ENCODE measurements at regions not wholly inside any gene's neighbourhood (a gene's known extent, or its start where the extent isn't known, plus 50 kb on each side); places are given as distances from the start of the nearest gene placed in this dataset.
A peak's percentile ranks its signal among the peaks of the same experiment; 100 is the strongest.

DNA sequence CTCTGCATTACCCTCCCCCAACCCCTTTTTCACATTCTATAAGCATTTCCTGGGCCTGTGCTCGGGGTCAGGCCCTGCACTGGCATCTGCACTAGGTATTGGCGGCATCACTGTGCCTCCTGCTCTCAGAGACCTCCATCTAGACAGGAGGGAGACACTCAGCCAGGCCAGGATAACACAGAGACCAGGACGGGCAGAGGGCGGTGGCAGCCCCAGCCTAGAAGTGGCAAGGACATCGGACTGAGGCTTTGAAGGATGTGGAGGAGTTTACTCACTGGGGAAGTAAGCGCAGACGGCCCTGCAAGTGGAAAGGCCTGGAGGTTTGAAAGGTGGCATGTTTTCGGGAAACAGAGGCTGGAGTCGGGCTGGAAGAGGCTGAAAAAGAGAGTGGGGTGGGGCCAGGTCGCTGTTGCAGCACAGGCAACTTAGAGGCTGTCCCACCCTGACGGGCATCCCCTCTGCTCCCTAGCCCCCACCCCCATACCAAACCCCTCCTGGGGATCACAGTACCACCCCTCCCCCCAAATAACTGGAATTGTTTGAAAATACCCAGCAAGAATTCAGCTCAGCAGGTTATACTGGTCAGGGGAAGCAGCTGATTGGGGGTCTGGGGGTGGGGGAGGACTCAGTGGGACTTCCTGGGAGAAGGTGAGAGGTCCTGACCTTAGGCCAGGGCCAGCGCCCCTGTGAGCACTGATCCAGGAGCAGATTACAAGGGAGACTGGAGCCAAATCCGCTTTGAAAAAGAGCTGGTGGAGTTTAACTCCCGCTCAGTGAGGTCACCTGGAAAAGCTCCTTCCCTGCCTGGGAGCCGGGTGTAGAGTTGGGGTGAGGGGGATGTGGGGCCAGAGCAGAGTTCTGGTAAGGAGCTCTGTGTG, 121.8 kb upstream of the WNT4 start:
- DNase-seq (ENCODE audit: low spot score) = no peak

DNA sequence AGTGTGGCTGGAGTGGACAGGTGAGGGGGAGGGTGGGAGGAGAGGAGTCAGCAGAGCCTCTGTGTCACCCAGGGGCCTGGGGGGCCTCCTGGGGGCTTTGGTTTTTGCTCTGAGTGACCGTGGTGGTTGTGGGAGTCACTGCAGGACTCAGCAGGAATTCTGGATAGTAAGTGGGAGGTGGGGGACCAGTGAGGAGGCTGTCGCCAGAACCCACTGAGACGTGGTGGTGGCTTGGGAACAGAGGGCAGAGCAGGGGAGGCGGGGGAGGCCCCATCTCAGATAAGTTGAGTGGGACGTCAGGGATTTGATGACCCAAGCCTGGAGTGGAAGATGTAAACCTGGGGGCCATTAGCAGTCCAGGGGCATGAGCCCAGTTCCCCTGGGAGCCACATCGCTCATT, 123.2 kb upstream of the WNT4 start:
- DNase-seq (ENCODE audit: low spot score) = no peak

DNA sequence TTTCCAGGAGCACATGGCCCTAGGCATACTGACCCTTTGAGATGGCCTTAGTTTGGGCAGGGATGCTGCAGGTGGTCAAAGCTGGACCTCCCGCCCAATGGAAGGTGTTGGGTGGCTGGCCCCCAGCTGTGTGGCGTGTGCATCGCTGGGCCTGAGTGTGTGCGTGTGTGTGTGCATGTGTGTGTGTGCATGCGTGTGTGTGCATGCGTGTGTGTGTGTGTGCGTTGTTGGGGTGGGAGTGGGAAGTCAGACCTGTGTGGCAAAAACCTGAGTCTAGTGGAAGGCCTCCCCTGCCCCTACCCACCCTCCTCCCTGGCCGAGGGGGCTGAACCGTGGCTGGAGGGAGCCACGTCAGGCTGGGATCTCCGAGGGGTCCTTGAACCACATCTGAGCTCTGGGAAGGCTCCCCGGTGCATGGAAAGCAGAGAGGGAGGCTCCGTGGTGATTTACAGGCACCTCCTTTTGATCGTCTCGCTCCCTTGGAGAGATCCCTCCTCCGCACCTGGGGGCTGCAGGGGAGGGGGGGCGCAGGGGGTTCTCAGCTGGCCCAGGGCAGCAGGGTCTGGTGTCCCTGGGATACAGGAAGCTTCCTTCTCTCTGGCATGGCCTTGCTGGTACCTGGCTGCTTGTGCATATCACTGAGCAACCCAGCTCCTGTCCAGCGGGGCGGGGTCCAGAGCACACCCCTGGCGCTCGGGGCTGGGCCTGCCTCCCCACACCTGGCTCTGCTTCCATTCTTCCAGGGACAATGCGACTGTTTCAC, 124.7 kb upstream of the WNT4 start:
- no peak for DNase-seq (ENCODE audit: low spot score)

DNA sequence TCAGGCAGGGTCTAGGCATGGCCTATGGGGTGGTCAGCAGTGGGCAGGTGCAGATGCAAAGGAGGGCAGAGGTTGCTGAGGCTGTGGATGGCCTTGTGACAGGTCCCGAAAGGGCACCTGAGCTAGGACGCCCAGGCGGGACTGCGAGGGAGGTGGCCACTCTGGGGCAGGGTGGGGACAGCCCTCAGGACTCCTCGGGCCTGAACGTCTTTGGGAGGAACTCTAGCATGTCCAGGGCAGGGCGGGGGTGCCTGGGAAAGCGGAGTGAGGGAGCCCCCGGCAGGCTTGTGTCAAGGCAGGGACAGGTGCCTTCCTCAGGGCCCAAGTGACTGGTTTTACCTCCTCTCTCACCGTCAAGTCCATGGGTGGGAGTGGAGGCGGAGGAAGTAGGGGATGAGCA, 125.4 kb upstream of the WNT4 start:
- no peak for DNase-seq (ENCODE audit: low spot score)

DNA sequence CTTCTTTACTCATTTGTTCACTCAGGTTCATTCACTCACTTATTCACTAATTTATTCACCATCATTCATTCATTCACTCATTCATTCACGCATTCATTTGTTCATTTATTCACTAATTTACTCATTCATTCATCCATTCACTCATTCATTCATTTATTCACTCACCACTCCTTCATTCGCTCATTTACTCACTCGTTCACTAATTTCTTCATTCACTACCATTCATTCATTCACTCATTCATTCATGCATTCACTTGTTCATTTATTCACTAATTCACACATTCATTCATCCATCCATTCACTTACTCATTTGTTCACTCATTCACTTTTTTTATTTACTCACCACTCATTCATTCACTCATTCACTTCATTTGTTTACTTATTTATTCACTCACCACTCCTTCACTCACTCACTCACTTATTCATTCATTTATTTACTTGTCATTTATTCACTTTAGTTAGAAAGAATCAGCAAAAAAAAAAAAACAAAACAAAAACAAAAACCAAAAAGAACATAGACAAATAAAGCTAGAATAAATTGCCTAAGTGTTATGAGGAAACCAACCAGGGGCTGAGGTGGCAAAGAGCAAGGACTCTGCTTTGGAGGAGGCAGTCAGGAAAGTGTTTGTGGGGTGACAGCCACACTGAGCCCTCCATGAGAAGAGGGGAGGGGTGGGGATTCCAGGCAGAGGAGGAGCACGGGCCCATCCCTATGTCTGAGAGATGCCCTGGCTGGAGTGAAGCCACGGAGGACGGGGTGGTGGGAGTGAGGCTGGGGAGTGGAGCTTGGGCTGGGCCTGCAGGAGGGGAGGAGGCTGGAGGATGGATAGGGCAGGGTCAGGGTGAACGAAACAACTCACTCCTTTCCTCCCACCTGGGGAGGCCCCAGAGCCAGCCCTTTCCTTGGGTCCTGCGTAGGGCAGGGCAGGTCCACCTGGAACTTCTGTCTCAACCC, 129.2 kb upstream of the WNT4 start:
- DNase-seq (ENCODE audit: low spot score) = no peak

DNA sequence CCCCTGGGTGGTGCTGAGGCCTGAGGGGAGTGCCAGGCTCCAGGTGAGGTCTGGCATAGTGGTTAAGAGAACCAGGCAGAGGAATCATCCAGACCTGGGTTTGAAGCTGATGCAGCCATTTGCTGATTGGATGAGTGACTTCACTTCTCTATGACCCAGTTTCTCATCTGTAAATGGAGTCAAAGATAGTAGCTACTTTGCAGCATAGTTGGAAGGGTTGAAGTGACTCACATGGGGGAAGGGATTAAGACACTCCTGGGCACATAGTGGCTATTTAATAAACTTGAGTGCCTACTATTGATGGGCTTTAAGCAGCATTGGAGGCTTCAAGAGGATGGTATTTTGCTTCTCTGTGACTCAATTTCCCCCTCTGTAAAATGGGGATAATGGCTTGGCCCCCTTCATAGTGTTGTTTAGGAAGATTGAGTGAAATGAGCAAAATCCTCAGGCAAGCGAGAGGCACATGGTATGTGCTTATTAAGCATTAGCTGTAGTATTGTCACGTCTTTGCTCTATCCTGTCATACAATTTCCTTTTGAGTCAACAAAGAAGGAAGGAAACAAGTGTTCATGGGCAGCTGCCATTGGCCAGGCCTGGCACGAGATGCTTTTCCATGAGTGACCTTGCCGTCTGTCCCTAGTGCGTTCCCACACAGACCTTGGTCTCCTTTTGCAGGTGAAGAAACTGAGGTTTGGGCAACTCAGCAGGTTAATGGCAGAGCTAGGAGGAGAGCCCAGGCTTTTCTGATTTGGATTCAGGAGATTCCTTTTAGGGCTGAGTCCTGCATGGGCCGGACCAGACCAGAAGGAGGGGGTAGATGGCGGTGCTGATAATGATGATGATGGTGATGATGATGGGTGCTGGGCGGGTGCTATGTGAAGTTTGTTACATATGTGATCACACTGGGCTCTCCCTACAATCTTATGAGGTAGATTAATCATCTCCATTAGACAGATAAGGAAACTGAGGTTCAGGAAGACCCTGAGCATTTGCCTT, 131.1 kb upstream of the WNT4 start:
- no peak for DNase-seq (ENCODE audit: low spot score)

DNA sequence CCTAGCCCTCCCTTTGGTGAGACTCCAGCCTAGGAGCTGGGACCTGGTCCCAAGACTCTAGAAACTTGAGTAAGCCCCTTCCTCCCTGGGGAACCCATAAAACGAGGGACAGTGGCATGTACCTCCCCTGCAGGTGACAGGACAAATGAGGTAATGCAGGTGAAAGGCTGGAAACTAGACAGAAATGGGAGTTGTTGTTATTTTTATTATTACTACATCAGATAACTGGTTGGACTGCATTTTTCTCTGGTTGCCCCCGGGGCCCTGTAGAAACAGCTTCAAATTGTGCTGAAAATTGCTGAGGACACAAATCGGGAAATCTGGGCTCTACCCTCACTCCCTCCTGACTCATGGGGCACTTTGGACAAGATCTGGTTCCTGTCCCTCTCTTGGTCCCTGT, 132.3 kb upstream of the WNT4 start:
- DNase-seq (ENCODE audit: low spot score) = no peak

DNA sequence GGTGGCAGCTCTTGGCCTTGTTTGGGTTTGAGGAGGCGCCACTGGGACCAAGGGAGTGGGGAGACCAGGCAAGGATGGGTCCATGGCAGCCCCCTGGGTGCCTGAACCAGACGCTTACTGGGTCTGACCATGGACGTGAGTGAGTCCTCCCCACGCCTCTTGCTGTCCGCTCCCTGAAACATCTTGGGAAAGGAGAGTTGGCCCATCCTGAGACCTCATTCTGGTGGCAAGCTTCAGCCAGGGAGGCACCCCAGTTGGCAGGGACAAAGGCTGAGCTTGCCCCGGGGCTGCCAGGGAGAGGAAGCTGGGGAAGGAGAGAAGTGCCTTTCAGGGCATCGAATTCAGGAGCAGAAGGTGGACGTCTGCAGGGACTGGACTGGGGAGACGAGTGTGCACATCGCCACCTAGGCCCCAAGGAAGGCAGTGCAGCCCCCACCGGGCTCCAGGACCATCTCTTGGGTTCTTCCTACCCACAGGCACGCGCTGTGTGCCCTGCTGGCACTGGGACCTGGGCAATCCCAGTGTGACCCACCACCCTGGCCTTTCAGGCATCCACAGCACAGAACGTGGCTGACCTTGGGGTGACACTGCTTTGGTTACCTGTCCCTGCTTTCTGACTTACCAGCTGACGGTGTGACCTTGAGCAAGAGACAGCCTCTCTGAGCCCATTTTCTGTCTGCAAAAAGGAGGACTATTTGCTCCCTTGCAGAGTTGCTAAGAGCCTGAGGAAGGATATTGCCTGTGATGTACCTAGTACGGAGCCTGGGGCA, 132.9 kb upstream of the WNT4 start:
- DNase-seq (ENCODE audit: low spot score) = no peak

DNA sequence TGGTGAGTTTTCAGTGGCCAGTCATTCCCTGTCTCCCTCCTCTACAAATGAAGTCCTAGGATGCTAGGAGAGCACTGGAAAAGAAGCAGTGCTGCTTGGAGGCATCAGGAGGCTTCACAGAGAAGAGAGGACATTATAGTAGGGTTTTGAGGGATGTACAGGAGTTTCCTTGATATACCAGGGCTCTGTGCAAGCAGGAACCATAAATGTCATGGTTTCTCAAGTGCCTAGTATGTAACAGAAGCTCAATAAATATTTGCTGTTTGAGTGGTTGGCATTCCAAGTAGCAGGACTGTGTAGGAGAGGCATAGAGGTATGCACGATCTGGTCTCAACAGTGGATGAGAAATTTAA, 133.5 kb upstream of the WNT4 start:
- no peak for DNase-seq (ENCODE audit: low spot score)

DNA sequence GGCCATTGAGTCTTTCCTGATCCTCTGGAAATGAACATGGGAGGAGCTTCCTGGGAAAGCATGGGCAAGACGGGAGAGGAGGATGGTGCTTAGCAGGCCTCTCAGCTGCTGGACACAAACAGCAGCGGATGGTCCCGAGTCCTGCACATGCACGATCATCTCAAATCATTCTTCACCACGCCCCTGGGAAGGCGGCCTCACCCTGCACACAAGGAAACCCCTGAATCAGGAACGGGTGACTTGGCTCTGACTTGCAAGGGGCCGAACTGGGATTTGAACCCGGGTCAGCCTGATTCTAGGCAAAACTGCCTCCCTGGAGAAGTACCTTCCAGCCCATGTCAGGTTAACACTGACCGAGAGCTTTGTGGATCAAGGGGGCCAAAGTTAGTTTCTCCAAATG, 134.8 kb upstream of the WNT4 start:
- DNase-seq (ENCODE audit: low spot score) = no peak

DNA sequence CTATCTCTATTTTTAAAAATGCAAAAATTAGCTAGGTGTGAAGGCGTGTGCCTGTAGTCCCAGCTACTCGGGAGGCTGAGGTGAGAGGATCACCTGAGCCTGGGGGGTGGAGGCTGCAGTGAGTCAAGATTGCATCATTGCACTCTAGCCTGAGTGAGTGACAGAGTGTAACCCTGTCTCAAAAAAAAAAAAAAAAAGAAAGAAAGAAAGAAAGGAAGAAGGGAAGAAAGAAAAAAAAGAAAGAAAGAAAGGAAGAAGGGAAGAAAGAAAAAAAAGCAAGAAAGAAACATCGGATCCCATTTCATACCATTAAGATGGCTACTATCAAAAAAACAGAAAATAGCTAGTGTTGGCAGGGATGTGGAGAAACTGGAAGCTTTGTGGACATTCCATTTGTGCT, 136.8 kb upstream of the WNT4 start:
- DNase-seq (ENCODE audit: low spot score) = no peak

DNA sequence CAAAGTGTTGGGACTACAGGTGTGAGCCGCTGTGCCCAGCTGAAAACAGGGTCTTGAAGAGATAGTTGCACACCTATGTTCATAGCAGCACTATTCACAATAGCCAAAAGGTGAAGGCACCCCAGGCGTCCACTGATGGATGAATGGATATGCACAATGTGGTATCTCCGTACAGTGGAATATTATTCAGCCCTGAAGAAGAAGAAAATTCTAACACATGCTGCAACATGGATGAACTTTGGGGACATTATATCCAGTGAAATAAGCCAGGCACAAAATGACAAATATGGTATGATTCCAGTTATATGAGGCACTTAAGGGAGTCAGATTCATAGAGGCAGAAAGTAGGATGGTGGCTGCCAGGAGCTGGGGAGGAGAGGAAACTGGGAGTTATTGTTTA, 137.6 kb upstream of the WNT4 start:
- no peak for DNase-seq (ENCODE audit: low spot score)

DNA sequence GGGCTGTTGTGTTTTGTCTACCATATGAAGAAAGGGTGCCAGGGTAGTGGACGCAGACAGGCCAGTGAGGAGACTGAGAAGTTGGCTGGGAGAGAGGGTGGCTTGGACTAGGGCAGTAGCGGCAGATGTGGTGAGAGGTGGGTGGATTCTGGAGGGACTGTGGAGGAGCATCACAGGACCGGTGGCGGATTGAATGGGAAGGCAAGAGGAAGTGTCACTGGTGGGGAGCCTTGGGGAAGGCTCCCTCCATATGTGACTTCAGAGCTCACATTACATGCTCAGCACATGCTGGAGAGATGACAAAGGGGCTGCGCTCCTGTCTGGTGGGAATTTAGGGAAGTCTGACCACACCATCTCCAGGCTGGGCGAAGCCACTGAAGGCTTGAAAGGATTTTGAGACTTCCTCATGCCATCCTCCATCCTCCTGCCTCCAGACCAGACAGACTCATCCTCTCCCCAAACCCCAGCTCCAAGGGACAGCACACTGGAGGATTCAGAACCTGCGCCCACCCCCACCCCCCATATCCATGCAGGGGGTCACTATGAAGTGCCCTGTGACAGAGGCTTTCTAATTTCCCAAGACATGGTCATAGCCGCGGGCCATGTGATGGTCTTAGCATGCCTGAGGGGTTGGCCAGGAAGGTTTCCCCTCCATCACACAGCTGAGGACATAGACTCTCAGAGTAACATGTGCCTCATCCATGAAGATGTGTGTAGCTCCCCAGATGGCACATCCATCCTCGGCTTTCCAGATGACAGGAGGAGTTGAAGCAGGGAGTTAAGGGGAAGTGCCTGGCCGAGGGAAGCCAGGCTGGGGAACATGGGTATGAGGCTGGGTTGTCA, 138.8 kb upstream of the WNT4 start:
- peak; percentile 25 for DNase-seq (ENCODE audit: low spot score)

DNA sequence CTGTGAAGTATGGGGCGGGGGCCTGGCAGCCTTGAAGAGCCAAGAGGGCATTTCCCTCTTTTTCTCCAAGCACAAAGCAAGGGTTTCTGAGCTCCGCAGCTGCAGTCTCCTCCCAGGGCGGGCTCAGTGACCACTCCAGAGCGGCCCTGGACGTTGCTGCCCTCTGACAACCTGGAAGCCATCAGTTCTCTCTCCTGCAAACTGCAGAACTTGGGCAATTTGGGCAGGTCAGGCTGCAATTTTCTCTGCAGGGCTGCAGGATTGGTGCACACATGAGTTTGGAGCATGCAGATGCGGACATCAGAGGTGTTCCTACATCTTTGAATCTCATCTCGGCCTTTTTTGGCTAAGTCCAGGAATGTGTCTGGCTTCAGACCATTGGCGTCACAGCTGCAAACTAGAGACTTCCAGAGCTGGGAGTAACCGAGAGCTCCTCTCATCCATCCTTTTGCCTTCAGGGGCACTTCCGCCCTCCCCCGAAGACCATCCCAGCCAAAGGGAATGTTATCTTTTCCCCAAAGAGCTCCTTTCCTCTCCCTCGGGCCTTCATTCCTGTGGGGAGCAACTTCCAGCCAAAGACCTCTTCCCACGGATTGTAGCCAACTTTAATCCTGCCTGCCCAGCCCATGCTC, 139.6 kb upstream of the WNT4 start:
- DNase-seq (ENCODE audit: low spot score) = peak; percentile 62

DNA sequence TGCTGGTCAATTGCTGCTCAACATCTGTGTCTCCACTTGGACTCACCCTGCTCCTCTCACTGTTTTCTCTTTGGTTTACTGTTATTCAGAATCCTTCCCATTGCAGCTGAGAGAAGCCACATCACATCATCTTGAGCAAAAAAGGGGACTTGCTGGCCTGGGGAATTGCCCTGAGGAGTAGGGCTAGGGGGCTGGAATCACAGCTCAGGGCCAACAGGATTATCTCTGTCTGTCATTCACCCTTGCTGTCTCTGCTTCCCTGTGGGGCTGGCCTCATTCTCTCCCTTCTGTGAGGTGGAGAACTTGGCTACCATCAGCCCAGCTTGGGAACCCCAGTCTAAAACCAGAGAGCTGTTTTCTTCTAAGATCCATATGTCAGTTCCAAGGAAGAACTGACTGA, 140.7 kb upstream of the WNT4 start:
- DNase-seq (ENCODE audit: low spot score) = no peak

DNA sequence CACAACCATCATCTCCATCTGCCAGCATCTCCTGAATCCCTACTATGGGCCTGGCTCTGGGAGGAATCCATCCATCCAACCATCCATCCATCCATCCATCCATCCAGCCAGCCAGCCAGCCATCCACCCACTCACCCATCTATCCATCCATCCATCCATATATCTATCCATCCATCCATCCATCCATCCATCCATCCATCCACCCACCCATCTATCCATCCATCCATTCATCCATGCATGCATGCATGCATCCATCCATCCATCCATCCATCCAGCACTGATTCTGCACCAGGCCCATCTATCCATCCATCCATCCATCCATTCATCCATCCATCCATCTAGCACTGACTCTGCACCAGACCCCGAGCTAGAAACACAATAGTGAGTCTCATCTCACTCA, 141.3 kb upstream of the WNT4 start:
- no peak for DNase-seq (ENCODE audit: low spot score)

DNA sequence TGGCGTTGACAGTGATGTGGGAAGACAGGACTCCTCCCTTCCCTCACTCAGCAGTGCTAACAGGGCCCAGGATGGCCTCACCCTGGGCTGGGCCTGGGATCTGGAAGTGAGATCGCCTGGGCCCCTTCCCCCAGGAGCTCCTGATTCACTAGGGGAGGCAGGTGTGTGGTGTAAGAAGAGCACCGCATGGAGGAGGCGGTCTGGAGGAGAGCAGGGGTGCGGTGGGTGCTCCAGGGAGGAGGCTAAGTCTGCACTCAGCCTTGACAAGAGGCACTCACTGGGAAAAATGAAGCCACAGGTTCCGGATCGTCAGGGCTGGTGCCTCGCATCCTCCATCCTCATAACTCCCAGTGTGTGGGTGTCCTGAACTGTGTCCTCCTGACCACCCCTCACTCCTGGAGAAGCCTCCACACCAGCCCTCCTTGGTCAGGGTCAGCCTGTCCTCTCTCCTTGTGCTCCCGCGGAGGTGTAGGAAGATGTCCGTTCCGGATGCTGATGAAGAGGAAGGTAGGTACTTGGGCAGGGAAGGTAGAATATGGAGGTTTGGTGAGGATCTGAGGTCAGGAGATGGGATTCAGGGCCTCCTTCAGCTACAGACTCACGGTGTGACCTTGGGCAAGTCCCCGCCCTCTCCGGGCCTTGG, 142.1 kb upstream of the WNT4 start:
- peak; percentile 52 for DNase-seq (ENCODE audit: low spot score)

Data from left forelimb (tissue), 1 donor.